Muscle of arm (tissue), 1 donor: ENCODE measurements at regions not wholly inside any gene's neighbourhood (a gene's known extent, or its start where the extent isn't known, plus 50 kb on each side); places are given as distances from the start of the nearest gene placed in this dataset.
"Not testable (repeated sequence)": the region's sequence is repeated elsewhere in the genome, so short reads cannot be mapped to it uniquely, and the experiment has no call there.

ENCODE experiments used
- DNase-seq: peaks from one replicate; pipeline ENCODE4 v3.0.0-alpha.2; 2013

GRCh38 chr6:100096936-100097335 lies 102.9 kb upstream of the MCHR2 start:
- DNase-seq, result no peak

GRCh38 chr6:100096341-100096740 lies 102.3 kb upstream of the MCHR2 start:
- no peak for DNase-seq

- no peak for DNase-seq
These were observed 99.4 kb upstream of the MCHR2 start for GRCh38 chr6:100093405-100093804.

GRCh38 chr6:100088009-100088408 lies 94.0 kb upstream of the MCHR2 start:
- peak; percentile 21 for DNase-seq

- no peak for DNase-seq
These were observed 91.0 kb upstream of the MCHR2 start for GRCh38 chr6:100084991-100085364.

- no peak for DNase-seq
These were observed 90.4 kb upstream of the MCHR2 start for GRCh38 chr6:100084316-100084990.

GRCh38 chr6:100078509-100078908 lies 84.5 kb upstream of the MCHR2 start:
- DNase-seq, result no peak

- no peak for DNase-seq
These were observed 71.3 kb upstream of the MCHR2 start for GRCh38 chr6:100065348-100065747.

GRCh38 chr6:100062621-100063020 lies 68.6 kb upstream of the MCHR2 start:
- no peak for DNase-seq

- DNase-seq, result no peak
These were observed 63.9 kb upstream of the MCHR2 start for GRCh38 chr6:100057941-100058340.

- no peak for DNase-seq
These were observed 56.5 kb upstream of the MCHR2 start for GRCh38 chr6:100050550-100050949.

GRCh38 chr6:100043961-100044360 lies 49.9 kb upstream of the MCHR2 start:
- not testable (repeated sequence) for DNase-seq
